Activated CD8-positive, alpha-beta T cell treated with anti-CD3 and anti-CD28 coated beads for 36 hours (primary cell): ENCODE measurements at regions not wholly inside any gene's neighbourhood (a gene's known extent, or its start where the extent isn't known, plus 50 kb on each side); places are given as distances from the start of the nearest gene placed in this dataset.

ENCODE experiments used
- ATAC-seq: fragments of 200-7000 bp; cut with Tn5 transposase; one replicate; pipeline ENCODE4 v1.10.0; 2021; ENCODE audit warnings: mild to moderate bottlenecking, moderate library complexity
- CTCF ChIA-PET: fragments of 350-600 bp; sonication (Branson Sonifier 250); formaldehyde crosslinking; loops from one replicate; lab custom pipeline; 2021; ENCODE audit warnings: antibody characterized with exemption; lab: Charles Lee
- POLR2A ChIA-PET: fragments of 350-600 bp; sonication (Branson Sonifier 250); formaldehyde crosslinking; loops from one replicate; lab custom pipeline; 2021; ENCODE audit warnings: antibody characterized with exemption; lab: Charles Lee
- DNase-seq: peaks from one replicate; pipeline ENCODE4 v3.0.0-alpha.2; 2020
- H3K27ac Mint-ChIP-seq: one replicate; pipeline ENCODE4 v1.8.0; 2021; ENCODE audit warnings: mild to moderate bottlenecking, mixed read lengths
- H3K27me3 Mint-ChIP-seq: one replicate; pipeline ENCODE4 v1.8.0; 2021; ENCODE audit warnings: mixed read lengths
- H3K36me3 Mint-ChIP-seq: one replicate; pipeline ENCODE4 v1.8.0; 2021; ENCODE audit warnings: low read depth, mixed read lengths
- H3K4me1 Mint-ChIP-seq: one replicate; pipeline ENCODE4 v1.8.0; 2021; ENCODE audit warnings: low read depth, mixed read lengths
- H3K4me3 Mint-ChIP-seq: one replicate; pipeline ENCODE4 v1.8.0; 2021; ENCODE audit warnings: mild to moderate bottlenecking, moderate library complexity, mixed read lengths
- H3K9me3 Mint-ChIP-seq: one replicate; pipeline ENCODE4 v1.8.0; 2021; ENCODE audit warnings: mixed read lengths
- CTCF ChIP-seq: fragments of 200-600 bp; IDR thresholded peaks from one replicate; pipeline ENCODE4 v1.8.0; 2022; ENCODE audit warnings: antibody characterized with exemption, mild to moderate bottlenecking
- intact Hi-C: fragments of 100-400 bp; cut with micrococcal nuclease; formaldehyde crosslinking; loops from one replicate; pipeline ENCODE4 v1.10.0; 2022

DNA sequence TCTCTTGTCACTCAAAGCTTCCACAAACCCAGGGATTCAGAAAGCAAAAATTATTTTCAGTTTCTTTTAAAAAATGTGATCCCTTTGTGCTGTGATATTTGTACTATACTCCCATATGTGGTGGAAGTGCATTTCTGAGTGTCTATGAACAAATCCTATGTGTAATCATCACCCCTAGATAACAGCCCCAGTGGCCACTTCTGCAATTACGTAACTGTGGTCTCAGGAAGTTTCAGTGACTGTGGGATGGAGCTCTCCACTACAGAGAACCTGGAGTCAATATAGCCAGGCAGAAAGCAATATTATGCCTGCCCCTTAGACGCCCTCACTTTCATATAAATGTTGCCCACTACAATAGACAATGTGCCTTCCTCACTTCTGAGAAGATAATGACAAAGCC lies 1101.7 kb upstream of the GHITM start:
- Mint-ChIP-seq H3K9me3 (peaks cover 11% of the 10 kb centered on the region), H3K27me3 (no peaks in the 10 kb centered on the region), H3K36me3 (no peaks in the 10 kb centered on the region), H3K4me3 (no peak overlapping the region), H3K27ac (no peak overlapping the region), H3K4me1 (no peaks in the 10 kb centered on the region)
- ChIA-PET POLR2A (no interaction called here), CTCF (no interaction called here)
- intact Hi-C loops = no loop called here
- TF ChIP-seq CTCF = no peak
- ATAC-seq = no peak
- no peak for DNase-seq

DNA sequence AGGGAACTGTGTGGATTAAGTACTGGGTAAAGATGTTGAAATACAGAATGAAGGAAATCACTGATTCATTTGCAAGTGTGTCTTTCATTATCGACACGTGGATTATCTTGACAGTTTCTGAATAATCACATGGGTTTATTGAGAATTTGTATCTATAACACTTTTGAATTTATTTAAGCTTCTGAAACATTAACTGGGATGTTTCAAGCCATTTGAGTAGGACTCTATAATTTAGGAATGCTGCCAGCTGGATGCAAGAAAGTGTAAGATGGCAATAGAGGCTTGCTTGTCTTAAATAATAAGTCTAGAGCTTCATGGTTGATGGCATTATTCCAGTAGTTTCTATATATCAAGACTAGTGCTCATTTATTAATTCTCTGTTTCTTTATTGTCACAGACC lies 1100.7 kb upstream of the GHITM start:
- CTCF ChIA-PET = interaction anchor here (0.6 kb wide), 1 partner anchor 120 kb away, joined by 3 read pairs; no protein-coding TSS in a partner anchor
- H3K27ac Mint-ChIP-seq = no peak overlapping the region
- DNase-seq (no peak), ATAC-seq (no peak)
- no peak overlapping the region for H3K4me3 Mint-ChIP-seq
- no peaks in the 10 kb centered on the region for H3K36me3 Mint-ChIP-seq
- peaks cover 10% of the 10 kb centered on the region for H3K9me3 Mint-ChIP-seq
- no peaks in the 10 kb centered on the region for H3K27me3 Mint-ChIP-seq
- TF ChIP-seq CTCF = no peak
- no peaks in the 10 kb centered on the region for H3K4me1 Mint-ChIP-seq
- POLR2A ChIA-PET = no interaction called here
- intact Hi-C loops = no loop called here

- POLR2A ChIA-PET = no interaction called here
- Mint-ChIP-seq H3K4me3 (no peak overlapping the region), H3K36me3 (no peaks in the 10 kb centered on the region), H3K4me1 (no peaks in the 10 kb centered on the region), H3K27me3 (no peaks in the 10 kb centered on the region), H3K9me3 (peaks cover 6% of the 10 kb centered on the region), H3K27ac (no peak overlapping the region)
- intact Hi-C loops = no loop called here
- CTCF ChIA-PET = no interaction called here
- TF ChIP-seq CTCF = no peak
- DNase-seq = no peak
- ATAC-seq = no peak
Observed at GRCh38 chr10:83045731-83046130, 1093.6 kb upstream of the GHITM start.

GRCh38 chr10:83050815-83051214 lies 1088.5 kb upstream of the GHITM start:
- TF ChIP-seq CTCF = no peak
- H3K4me3 Mint-ChIP-seq = no peak overlapping the region
- DNase-seq = no peak
- H3K9me3 Mint-ChIP-seq = peaks cover 2% of the 10 kb centered on the region
- no peak overlapping the region for H3K27ac Mint-ChIP-seq
- H3K4me1 Mint-ChIP-seq = no peaks in the 10 kb centered on the region
- ChIA-PET POLR2A (no interaction called here), CTCF (no interaction called here)
- intact Hi-C loops = no loop called here
- no peak for ATAC-seq
- no peaks in the 10 kb centered on the region for H3K27me3 Mint-ChIP-seq
- H3K36me3 Mint-ChIP-seq = no peaks in the 10 kb centered on the region

- H3K4me1 Mint-ChIP-seq = no peaks in the 10 kb centered on the region
- no peak for ATAC-seq
- ChIA-PET POLR2A (no interaction called here), CTCF (no interaction called here)
- intact Hi-C loops = no loop called here
- peaks cover 7% of the 10 kb centered on the region for H3K9me3 Mint-ChIP-seq
- H3K27ac Mint-ChIP-seq = no peak overlapping the region
- TF ChIP-seq CTCF = no peak
- no peaks in the 10 kb centered on the region for H3K27me3 Mint-ChIP-seq
- DNase-seq = no peak
- no peak overlapping the region for H3K4me3 Mint-ChIP-seq
- no peaks in the 10 kb centered on the region for H3K36me3 Mint-ChIP-seq
Observed at GRCh38 chr10:83062871-83063270, 1076.4 kb upstream of the GHITM start.
